ENCODE measurements at regions not wholly inside any gene's neighbourhood (a gene's known extent, or its start where the extent isn't known, plus 50 kb on each side); places are given as distances from the start of the nearest gene placed in this dataset.

DNA sequence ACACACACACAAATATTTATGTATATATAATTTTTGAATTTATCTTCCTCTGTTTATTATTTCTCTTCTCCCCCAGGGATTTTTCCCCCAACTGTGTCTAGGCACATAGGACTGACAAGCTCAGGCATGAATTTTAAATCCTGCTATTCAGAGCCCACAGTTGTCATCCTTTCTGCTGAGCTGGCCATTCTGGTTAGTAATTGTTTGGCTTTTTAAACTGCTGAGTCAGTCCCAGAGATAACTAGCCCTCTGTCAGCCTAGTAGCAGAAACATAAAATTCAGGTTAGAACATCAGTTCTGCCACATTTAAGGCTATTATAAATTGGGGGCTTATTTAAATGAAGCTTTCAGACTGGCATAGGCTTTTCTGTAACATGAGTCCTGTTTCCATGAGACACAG lies 151.7 kb upstream of the MAOA start:
- H3K4me3 ChIP-seq (ENCODE audit: low read depth, low read length): no peak overlapping the region
- TF ChIP-seq, protein P1, sequence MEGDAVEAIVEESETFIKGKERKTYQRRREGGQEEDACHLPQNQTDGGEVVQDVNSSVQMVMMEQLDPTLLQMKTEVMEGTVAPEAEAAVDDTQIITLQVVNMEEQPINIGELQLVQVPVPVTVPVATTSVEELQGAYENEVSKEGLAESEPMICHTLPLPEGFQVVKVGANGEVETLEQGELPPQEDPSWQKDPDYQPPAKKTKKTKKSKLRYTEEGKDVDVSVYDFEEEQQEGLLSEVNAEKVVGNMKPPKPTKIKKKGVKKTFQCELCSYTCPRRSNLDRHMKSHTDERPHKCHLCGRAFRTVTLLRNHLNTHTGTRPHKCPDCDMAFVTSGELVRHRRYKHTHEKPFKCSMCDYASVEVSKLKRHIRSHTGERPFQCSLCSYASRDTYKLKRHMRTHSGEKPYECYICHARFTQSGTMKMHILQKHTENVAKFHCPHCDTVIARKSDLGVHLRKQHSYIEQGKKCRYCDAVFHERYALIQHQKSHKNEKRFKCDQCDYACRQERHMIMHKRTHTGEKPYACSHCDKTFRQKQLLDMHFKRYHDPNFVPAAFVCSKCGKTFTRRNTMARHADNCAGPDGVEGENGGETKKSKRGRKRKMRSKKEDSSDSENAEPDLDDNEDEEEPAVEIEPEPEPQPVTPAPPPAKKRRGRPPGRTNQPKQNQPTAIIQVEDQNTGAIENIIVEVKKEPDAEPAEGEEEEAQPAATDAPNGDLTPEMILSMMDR (IDR thresholded peaks at IDR 0.05; ENCODE audit: low read depth, low read length): no peak

DNA sequence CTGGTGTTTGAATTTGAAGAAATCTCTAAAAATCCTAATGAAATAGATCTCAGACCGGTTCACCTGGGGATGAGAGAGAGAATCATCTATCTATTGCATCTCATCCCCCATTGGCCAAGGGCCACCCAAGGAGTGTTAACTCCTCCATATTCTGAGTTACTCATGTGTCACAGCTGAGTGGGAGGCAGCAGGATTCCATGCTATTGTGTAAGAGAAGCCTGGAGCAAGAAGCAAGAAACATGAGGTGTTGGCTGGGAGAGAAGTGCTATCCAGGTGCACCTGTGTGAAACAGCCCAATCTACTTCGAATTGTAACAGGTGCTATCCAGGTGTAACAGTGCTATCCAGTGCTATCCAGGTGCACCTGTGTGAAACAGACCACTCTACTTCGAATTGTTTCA lies 150.3 kb upstream of the MAOA start:
- TF ChIP-seq, protein P1 (IDR thresholded peaks at IDR 0.05; ENCODE audit: low read depth, low read length): no peak

DNA sequence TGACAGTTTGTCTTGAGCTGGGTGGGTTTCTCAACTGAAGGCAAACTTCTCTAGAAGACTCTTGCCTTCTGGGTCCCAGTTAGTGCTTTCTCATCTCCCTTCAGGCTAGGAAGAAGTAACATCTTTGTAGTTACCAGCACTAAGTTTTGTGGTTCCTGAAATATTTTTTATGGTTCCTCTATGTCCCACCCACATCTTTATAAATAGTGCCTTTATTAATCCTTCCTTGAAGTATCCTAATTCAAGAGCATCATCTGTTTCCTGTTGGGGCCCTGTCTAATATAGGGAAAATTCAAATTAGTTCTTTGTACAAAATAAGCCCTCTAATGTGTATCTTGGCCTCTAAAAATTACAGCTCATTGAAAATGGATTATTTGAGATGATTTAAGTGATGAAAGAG lies 147.4 kb upstream of the MAOA start:
- TF ChIP-seq, protein P1 (IDR thresholded peaks at IDR 0.05; ENCODE audit: low read depth, low read length): no peak
- no peak overlapping the region for H3K4me3 ChIP-seq (ENCODE audit: low read depth, low read length)

More for the DNA sequence above, 150.3 kb upstream of the MAOA start:
- no peak overlapping the region for H3K4me3 ChIP-seq (ENCODE audit: low read depth, low read length)

DNA sequence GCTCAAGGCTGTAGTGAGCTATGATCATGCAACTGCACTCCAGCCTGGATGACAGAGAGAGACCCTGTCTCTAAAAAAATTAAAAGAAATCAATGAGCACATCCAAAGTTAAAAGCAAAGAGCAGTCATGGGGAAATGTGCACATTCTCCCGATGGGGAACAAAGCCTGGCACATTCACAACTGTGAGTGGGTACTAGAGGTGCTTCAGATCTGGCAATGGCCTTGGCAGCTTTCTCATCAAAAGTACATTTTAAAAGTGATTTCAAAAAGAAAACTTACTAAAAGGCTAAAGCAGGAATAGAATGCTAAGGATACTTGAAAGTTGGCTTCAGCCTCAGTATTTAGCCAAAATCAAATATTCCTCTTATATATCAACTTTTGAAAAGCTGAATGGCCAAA lies 145.9 kb upstream of the MAOA start:
- TF ChIP-seq, protein P1 (IDR thresholded peaks at IDR 0.05; ENCODE audit: low read depth, low read length): no peak
- H3K4me3 ChIP-seq (ENCODE audit: low read depth, low read length): no peak overlapping the region

DNA sequence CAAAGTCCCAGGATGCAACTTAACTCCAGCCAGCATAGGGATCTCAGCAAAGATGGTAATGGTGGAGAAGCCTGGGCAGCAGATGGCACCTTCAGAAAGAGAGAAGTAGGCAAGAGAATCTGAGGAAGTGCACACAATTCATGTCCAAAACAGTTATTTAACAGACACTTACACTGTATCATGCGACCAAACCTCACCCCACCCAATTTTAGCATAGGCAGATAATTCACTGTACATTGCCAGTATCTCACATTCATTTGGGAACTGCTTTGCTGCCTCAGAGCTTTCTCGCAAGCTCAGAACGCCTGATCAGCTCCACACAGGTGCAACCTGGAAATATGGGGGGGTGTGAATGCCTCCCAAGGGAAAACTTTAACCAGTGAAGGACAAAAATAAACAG lies 143.0 kb upstream of the MAOA start:
- no peak overlapping the region for H3K4me3 ChIP-seq (ENCODE audit: low read depth, low read length)
- TF ChIP-seq, protein P1 (IDR thresholded peaks at IDR 0.05; ENCODE audit: low read depth, low read length): no peak

DNA sequence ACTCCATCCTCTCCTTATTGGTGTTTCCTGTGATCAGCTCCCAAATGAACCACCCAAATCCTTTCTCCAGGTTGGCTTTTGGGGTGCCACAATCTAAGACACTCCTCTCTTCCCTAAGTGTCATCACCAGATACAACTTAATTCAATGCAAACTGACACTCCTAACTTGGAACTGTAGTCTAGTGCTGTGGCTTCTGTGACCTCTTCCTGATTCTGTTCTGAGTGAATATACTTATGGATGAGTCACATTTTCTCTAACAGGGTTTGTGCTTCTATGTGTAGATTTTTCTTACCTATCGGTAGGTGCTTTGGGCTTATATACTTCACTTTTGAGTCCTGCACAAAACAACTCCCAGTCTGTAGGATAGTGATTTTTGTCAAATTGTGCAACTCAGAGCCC lies 141.3 kb upstream of the MAOA start:
- TF ChIP-seq, protein P1 (IDR thresholded peaks at IDR 0.05; ENCODE audit: low read depth, low read length): no peak
- no peak overlapping the region for H3K4me3 ChIP-seq (ENCODE audit: low read depth, low read length)

DNA sequence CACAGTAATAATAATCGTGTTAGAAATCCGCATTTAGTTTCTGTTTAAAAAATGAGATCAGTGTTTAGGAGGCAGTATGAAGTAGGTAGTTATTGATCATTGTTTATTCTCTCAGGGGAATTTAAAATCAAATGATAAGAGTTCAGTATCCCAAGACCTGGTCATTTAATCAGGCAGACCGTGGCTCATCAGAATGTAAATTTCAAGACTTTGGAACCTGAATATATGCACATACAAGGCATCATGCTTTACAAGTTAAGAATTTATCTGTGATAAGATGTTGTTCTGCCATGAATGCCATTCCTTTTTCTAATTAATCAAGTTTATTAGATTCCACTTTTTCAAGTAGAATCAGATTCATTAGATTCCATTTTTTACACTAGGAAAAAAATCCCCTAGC lies 133.5 kb upstream of the MAOA start:
- H3K4me3 ChIP-seq (ENCODE audit: low read depth, low read length): no peak overlapping the region
- TF ChIP-seq, protein P1 (IDR thresholded peaks at IDR 0.05; ENCODE audit: low read depth, low read length): no peak

All from WI38 (cell line).